Cardiac muscle cell (in vitro differentiated cells and primary cell): ENCODE measurements at regions not wholly inside any gene's neighbourhood (a gene's known extent, or its start where the extent isn't known, plus 50 kb on each side); places are given as distances from the start of the nearest gene placed in this dataset.

Experiments
- DNase-seq, 2 donors: peaks; one replicate each; pipeline versions ENCODE4 v3.0.0 to v3.0.0-alpha.2; 2010 to 2017; ENCODE audit warnings: low read depth in 1 of 2, low spot score in 1 of 2
- H3K27ac ChIP-seq: fragments of 200-600 bp; sonication (generic); 2 replicates; pipeline ENCODE4 v1.5.1; 2016
- H3K27me3 ChIP-seq: fragments of 200-600 bp; sonication (generic); 2 replicates; pipeline ENCODE4 v1.6.0; 2016; ENCODE audit warnings: control low read depth
- H3K36me3 ChIP-seq: fragments of 200-600 bp; sonication (generic); 2 replicates; pipeline ENCODE4 v1.5.1; 2016; ENCODE audit warnings: control low read depth
- H3K4me1 ChIP-seq: fragments of 200-600 bp; sonication (generic); 2 replicates; pipeline ENCODE4 v1.8.1; 2017; ENCODE audit warnings: low read depth, mild to moderate bottlenecking, mixed run types
- H3K4me3 ChIP-seq: fragments of 200-600 bp; sonication (generic); 2 replicates; pipeline ENCODE4 v1.5.1; 2016; ENCODE audit warnings: mild to moderate bottlenecking
- H3K9me3 ChIP-seq: fragments of 200-600 bp; sonication (generic); 2 replicates; pipeline ENCODE4 v1.5.1; 2017; ENCODE audit warnings: low read depth, mild to moderate bottlenecking, control low read depth
- CTCF ChIP-seq: IDR thresholded peaks from 2 replicates; pipeline ENCODE4 v1.5.1; 2012; ENCODE audit warnings: low read depth, mild to moderate bottlenecking, low read length

- TF ChIP-seq CTCF = no peak
- Histone ChIP-seq H3K27me3 (no peaks in the 10 kb centered on the region), H3K27ac (no peak overlapping the region), H3K9me3 (no peaks in the 10 kb centered on the region), H3K36me3 (no peaks in the 10 kb centered on the region), H3K4me1 (no peaks in the 10 kb centered on the region), H3K4me3 (no peak overlapping the region)
- no peak for DNase-seq
These were observed 398.6 kb upstream of the ERCC4 start for GRCh38 chr16:13521356-13521755.

- no peak for DNase-seq
- TF ChIP-seq CTCF = no peak
- H3K27me3 ChIP-seq = no peaks in the 10 kb centered on the region
These were observed 392.6 kb upstream of the ERCC4 start for GRCh38 chr16:13527332-13527731.

GRCh38 chr16:13528691-13529090 lies 391.3 kb upstream of the ERCC4 start:
- no peaks in the 10 kb centered on the region for H3K4me1 ChIP-seq
- no peaks in the 10 kb centered on the region for H3K36me3 ChIP-seq
- H3K27ac ChIP-seq = no peak overlapping the region
- H3K9me3 ChIP-seq = no peaks in the 10 kb centered on the region
- no peak for TF ChIP-seq CTCF
- no peak for DNase-seq
- H3K27me3 ChIP-seq = no peaks in the 10 kb centered on the region
- H3K4me3 ChIP-seq = no peak overlapping the region

More at GRCh38 chr16:13527332-13527731, 392.6 kb upstream of the ERCC4 start:
- Histone ChIP-seq H3K4me3 (no peak overlapping the region), H3K4me1 (no peaks in the 10 kb centered on the region), H3K27ac (no peak overlapping the region), H3K36me3 (no peaks in the 10 kb centered on the region), H3K9me3 (no peaks in the 10 kb centered on the region)

- Histone ChIP-seq H3K27ac (no peak overlapping the region), H3K4me1 (no peaks in the 10 kb centered on the region), H3K4me3 (no peak overlapping the region), H3K9me3 (no peaks in the 10 kb centered on the region), H3K36me3 (no peaks in the 10 kb centered on the region), H3K27me3 (no peaks in the 10 kb centered on the region)
- no peak for DNase-seq
- no peak for TF ChIP-seq CTCF
These were observed 390.6 kb upstream of the ERCC4 start for GRCh38 chr16:13529193-13529982.

- no peaks in the 10 kb centered on the region for H3K36me3 ChIP-seq
- H3K27ac ChIP-seq = no peak overlapping the region
- no peak overlapping the region for H3K4me3 ChIP-seq
- DNase-seq = no peak
- TF ChIP-seq CTCF = no peak
- H3K27me3 ChIP-seq = no peaks in the 10 kb centered on the region
- no peaks in the 10 kb centered on the region for H3K9me3 ChIP-seq
- no peaks in the 10 kb centered on the region for H3K4me1 ChIP-seq
These were observed 379.2 kb upstream of the ERCC4 start for GRCh38 chr16:13540771-13541170.

GRCh38 chr16:13542284-13542683 lies 377.7 kb upstream of the ERCC4 start:
- Histone ChIP-seq H3K27me3 (no peaks in the 10 kb centered on the region), H3K4me3 (no peak overlapping the region), H3K9me3 (no peaks in the 10 kb centered on the region), H3K27ac (no peak overlapping the region), H3K4me1 (no peaks in the 10 kb centered on the region), H3K36me3 (no peaks in the 10 kb centered on the region)
- DNase-seq = no peak
- no peak for TF ChIP-seq CTCF
